GM18498 (cell line): ENCODE measurements at regions not wholly inside any gene's neighbourhood (a gene's known extent, or its start where the extent isn't known, plus 50 kb on each side); places are given as distances from the start of the nearest gene placed in this dataset.
"Not testable (repeated sequence)": the region's sequence is repeated elsewhere in the genome, so short reads cannot be mapped to it uniquely, and the experiment has no call there.

Experiments used
- ATAC-seq: cut with Tn5 transposase; IDR thresholded peaks from one replicate; pipeline ENCODE4 v1.9.1; 2021; ENCODE audit warnings: mild to moderate bottlenecking, moderate library complexity; ENCODE audit not compliant: unreplicated experiment

DNA sequence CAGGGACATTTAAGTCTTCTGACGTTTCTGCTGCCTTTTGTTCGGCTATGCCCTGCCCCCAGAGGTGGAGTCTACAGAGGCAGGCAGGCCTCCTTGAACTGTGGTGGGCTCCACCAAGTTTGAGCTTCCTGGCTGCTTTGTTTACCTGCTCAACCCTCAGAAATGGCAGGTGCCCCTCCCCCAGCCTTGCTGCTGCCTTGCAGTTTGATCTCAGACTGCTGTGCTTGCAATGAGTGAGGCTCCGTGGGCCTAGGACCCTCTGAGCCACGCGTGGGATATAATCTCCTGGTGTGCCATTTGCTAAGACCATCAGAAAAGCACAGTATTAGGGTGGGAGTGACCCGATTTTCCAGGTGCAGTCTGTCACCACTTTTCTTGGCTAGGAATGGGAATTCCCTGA is 647.3 kb downstream of the CD109 start:
- ATAC-seq = not testable (repeated sequence)

- ATAC-seq = no peak
Measured at GRCh38 chr6:74334722-74335121, 638.7 kb downstream of the CD109 start.

DNA sequence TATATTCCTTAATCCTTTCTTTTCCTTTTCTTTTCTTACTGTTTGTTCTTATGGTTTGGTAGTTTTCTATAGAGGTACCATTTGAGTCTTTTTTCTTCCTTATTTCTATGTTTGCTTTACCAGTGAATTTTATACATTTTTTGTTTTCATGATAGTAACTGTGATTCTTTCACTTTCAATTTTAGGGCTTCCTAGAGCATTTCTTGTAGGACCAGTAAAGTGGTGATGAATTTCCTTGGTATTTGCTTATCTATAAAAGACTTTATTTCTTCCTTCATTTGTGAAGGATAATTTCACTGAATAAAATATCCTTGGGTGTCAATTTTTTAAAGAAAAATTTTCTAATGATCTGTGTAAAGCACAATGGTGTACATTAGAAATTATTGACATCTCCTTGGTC is 637.4 kb downstream of the CD109 start:
- no peak for ATAC-seq

DNA sequence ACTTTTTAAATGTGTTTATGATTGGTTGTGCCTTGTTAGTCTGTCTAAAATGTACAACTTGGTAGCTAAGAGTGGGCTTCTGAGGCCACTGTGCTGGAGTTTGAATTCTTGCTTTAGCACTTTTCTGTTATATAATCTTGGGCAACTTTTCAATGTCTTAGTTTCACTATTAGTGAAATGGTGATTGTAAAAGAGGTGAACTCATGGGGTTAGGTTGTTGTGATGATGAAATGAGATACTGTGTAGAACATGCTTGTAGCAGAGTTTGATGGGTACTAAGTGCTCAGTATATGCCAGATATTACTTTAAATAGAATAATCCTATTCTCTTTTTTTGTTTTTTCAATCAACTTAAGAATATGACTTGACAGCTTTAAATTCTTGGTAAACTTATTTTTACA is 624.7 kb downstream of the CD109 start:
- no peak for ATAC-seq

- no peak for ATAC-seq
Measured at GRCh38 chr6:74320074-74320473, 624.1 kb downstream of the CD109 start.

GRCh38 chr6:74319292-74319691 is 623.3 kb downstream of the CD109 start:
- no peak for ATAC-seq

GRCh38 chr6:74318738-74319137 is 622.7 kb downstream of the CD109 start:
- ATAC-seq = no peak

- no peak for ATAC-seq
Measured at GRCh38 chr6:74312081-74312480, 616.1 kb downstream of the CD109 start.

- ATAC-seq = no peak
Measured at GRCh38 chr6:74311431-74311830, 615.4 kb downstream of the CD109 start.

GRCh38 chr6:74289884-74290283 is 593.9 kb downstream of the CD109 start:
- ATAC-seq = no peak

DNA sequence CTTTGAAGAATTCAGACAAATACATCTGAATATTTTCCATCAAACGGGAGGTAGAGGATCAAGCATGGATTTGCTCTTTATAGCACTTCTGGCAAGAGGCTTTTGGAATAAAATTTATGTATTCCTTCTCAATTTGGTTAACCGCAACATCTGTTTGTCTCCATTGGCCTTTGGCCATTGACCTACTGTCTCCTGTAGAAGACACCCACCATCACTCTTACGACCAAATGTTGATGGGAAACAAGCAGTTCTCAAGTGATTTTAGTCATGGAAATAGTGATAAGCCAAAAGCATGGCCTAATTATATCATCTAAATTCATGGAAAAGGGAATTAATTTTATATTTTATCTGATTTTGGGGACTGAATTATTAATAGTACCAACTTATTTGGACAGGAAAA is 591.9 kb downstream of the CD109 start:
- ATAC-seq = no peak

DNA sequence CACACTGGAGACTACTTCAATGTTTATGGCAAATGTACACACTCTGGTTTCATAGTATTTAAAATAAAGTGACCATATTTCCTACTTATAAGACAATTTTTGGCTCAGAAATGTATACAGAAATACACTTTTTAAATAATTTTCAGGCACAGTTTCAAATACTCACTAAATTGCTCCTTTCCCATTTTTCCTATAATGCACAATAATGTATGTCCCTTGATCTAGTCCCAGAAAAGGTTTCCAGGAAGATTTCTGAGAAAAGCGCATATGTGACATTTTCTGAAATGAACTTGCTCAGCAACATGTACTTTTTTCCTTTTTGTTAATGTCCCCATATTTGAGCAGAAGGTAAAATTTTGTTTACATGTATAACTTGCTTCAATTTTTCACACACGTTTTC is 591.4 kb downstream of the CD109 start:
- ATAC-seq = no peak

GRCh38 chr6:74284284-74284683 is 588.3 kb downstream of the CD109 start:
- no peak for ATAC-seq

DNA sequence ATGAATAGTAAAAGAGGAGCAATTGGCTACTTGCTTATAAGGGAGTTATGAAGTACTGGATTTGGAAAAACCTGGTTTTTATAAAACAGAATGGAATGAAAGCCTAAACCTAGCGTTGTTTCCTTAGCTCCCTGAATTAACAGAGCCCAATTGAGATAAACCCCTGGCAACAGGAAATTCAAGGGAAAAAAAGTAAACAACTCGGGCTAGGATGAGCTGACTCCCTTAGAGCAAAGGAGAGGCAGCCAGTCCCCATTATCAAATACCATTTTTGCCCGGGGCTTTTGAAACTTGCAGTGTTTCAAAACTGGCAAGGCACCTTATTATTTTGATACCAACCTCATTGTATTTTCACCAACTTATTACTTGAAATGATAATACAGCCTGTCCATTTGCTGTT is 587.5 kb downstream of the CD109 start:
- ATAC-seq = no peak

DNA sequence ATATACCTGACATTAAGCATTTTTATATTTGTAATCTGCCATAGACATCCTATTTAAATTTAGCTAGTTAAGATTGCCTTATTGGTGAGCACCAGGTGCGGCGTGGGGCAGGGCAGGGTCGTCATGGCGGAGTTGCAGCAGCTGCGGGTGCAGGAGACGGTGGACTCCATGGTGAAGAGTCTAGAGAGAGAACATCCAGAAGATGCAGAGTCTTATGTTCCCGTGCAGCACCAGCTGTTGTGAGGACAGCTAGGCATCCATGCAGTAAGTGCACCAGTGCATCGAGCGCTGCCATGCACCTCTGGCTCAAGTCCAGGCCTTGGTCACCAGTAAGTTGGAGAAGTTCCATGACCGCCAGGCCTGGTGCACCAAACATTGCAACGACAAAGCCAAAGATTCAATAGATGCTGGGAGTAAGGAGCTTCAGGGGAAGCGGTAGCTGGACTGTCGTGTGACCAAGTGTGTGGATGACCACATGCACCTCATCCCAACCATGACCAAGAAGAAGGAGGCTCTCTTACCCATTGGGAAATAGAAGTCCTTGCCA is 586.2 kb downstream of the CD109 start:
- ATAC-seq = no peak

GRCh38 chr6:74280130-74280692 is 584.2 kb downstream of the CD109 start:
- no peak for ATAC-seq

GRCh38 chr6:74277777-74278186 is 581.8 kb downstream of the CD109 start:
- ATAC-seq = no peak

DNA sequence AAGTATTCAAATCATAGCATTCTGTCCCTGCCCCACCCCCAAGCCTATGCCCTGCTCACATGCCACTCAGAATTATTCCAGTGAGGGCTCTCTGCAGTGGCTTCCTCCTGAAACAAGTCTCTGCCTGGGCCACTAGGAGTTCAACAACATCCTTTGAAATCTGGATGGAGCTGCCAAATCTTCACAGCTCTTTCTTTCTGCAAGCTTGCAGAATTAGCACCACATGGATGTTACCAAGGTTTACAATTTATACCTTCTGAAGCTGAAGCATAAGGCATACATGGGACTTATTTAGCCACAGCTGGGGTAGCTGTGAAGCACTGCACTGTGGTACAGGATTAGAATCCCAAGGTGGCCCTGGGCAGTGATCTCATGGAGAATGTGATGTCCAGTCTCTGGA is 577.5 kb downstream of the CD109 start:
- ATAC-seq = no peak

- no peak for ATAC-seq
Measured at GRCh38 chr6:74269600-74269858, 573.5 kb downstream of the CD109 start.

- no peak for ATAC-seq
Measured at GRCh38 chr6:74268815-74269599, 573.0 kb downstream of the CD109 start.

DNA sequence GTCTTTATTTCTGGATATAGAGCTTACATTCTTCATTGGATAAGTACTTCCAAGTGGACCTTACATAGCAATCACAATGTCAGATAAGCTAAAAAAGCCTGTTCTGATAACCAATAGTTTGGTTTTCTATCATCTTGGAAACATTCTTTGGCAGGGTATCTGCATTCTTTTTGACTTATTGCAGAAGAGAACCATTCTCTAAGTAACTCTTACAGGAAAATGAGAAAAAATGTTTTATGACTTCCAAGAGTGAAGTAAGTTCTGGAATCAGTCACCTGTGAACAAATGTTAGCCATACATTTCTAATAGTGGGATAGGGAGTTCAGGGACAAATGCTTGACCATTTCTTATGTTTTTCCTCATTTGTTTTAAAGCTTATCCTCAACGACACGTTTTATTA is 564.0 kb downstream of the CD109 start:
- ATAC-seq = no peak

GRCh38 chr6:74256781-74257180 is 560.8 kb downstream of the CD109 start:
- ATAC-seq = no peak

DNA sequence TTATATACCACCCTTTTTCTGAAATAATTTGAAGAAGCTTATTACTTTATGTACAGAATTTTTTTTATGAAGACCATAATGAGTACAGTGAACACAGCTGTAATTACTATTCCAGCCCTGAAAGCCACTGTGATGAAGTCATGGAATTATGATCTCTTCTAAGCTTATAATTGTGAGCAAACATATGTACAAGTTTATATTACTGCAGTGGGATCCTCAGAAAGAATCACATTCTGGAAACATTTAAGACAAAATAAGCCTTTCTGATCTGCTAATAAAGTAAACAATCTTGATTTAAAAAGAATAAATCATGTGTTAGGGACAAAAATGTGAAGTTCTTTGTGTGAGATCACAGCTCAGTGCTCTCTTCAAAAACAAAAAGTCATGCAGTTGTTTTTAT is 560.4 kb downstream of the CD109 start:
- ATAC-seq = no peak
